ACHN (cell line): ENCODE measurements at regions not wholly inside any gene's neighbourhood (a gene's known extent, or its start where the extent isn't known, plus 50 kb on each side); places are given as distances from the start of the nearest gene placed in this dataset.

Experiments
- DNase-seq: peaks from one replicate; pipeline ENCODE4 v3.0.0-alpha.2; 2015
- in situ Hi-C: cut with HindIII; loops from 2 replicates; pipeline ENCODE4 v1.10.0; 2017; ENCODE audit warnings: low sequenced_read_pairs, low pct_ligation_motif_present, low pct_unique_long_range_greater_than_20kb

GRCh38 chr3:99012051-99012450 lies 110.6 kb upstream of the DCBLD2 start:
- peak; percentile 92 for DNase-seq
- in situ Hi-C loops = no loop called here

- in situ Hi-C loops = no loop called here
- DNase-seq = no peak
These were observed 108.4 kb upstream of the DCBLD2 start for GRCh38 chr3:99009851-99010250.

GRCh38 chr3:99006686-99007085 lies 105.2 kb upstream of the DCBLD2 start:
- in situ Hi-C loops = no loop called here
- DNase-seq = no peak

GRCh38 chr3:98999675-99000074 lies 98.2 kb upstream of the DCBLD2 start:
- DNase-seq = no peak
- in situ Hi-C loops = loop anchor here (25.0 kb wide), 1 partner anchor 112 kb away; no protein-coding TSS in a partner anchor

- in situ Hi-C loops = loop anchor here (25.0 kb wide), 1 partner anchor 107 kb away; no protein-coding TSS in a partner anchor
- peak; percentile 63 for DNase-seq
These were observed 92.8 kb upstream of the DCBLD2 start for GRCh38 chr3:98994128-98994762.

- in situ Hi-C loops = loop anchor here (25.0 kb wide), 1 partner anchor 104 kb away; no protein-coding TSS in a partner anchor
- peak; percentile 10 for DNase-seq
These were observed 89.9 kb upstream of the DCBLD2 start for GRCh38 chr3:98991393-98991792.

GRCh38 chr3:98990657-98991056 lies 89.2 kb upstream of the DCBLD2 start:
- in situ Hi-C loops = loop anchor here (25.0 kb wide), 1 partner anchor 103 kb away; no protein-coding TSS in a partner anchor
- no peak for DNase-seq

GRCh38 chr3:98986073-98986472 lies 84.6 kb upstream of the DCBLD2 start:
- in situ Hi-C loops = loop anchor here (25.0 kb wide), 1 partner anchor 99 kb away; no protein-coding TSS in a partner anchor
- DNase-seq = peak; percentile 81

GRCh38 chr3:98985431-98985830 lies 83.9 kb upstream of the DCBLD2 start:
- peak; percentile 10 for DNase-seq
- in situ Hi-C loops = loop anchor here (25.0 kb wide), 1 partner anchor 98 kb away; no protein-coding TSS in a partner anchor

- in situ Hi-C loops = loop anchor here (25.0 kb wide), 1 partner anchor 97 kb away; no protein-coding TSS in a partner anchor
- DNase-seq = peak; percentile 16
These were observed 82.5 kb upstream of the DCBLD2 start for GRCh38 chr3:98984024-98984423.

GRCh38 chr3:98982351-98982750 lies 80.9 kb upstream of the DCBLD2 start:
- in situ Hi-C loops = loop anchor here (25.0 kb wide), 1 partner anchor 95 kb away; no protein-coding TSS in a partner anchor
- DNase-seq = peak; percentile 53

GRCh38 chr3:98980915-98981596 lies 79.6 kb upstream of the DCBLD2 start:
- peak; percentile 74 for DNase-seq
- in situ Hi-C loops = loop anchor here (25.0 kb wide), 1 partner anchor 94 kb away; no protein-coding TSS in a partner anchor

GRCh38 chr3:98979296-98979695 lies 77.8 kb upstream of the DCBLD2 start:
- no peak for DNase-seq
- in situ Hi-C loops = loop anchor here (25.0 kb wide), 1 partner anchor 92 kb away; no protein-coding TSS in a partner anchor

GRCh38 chr3:98978068-98978811 lies 76.7 kb upstream of the DCBLD2 start:
- in situ Hi-C loops = loop anchor here (25.0 kb wide), 1 partner anchor 91 kb away; no protein-coding TSS in a partner anchor
- no peak for DNase-seq

GRCh38 chr3:98977520-98977919 lies 76.0 kb upstream of the DCBLD2 start:
- in situ Hi-C loops = loop anchor here (25.0 kb wide), 1 partner anchor 90 kb away; no protein-coding TSS in a partner anchor
- DNase-seq = peak; percentile 95

GRCh38 chr3:98974442-98974841 lies 72.9 kb upstream of the DCBLD2 start:
- in situ Hi-C loops = no loop called here

GRCh38 chr3:98972720-98973119 lies 71.2 kb upstream of the DCBLD2 start:
- DNase-seq = no peak
- in situ Hi-C loops = no loop called here

More at GRCh38 chr3:98974442-98974841, 72.9 kb upstream of the DCBLD2 start:
- no peak for DNase-seq

GRCh38 chr3:98972155-98972554 lies 70.7 kb upstream of the DCBLD2 start:
- DNase-seq = peak; percentile 76
- in situ Hi-C loops = no loop called here
